H1 (cell line): ENCODE measurements at regions not wholly inside any gene's neighbourhood (a gene's known extent, or its start where the extent isn't known, plus 50 kb on each side); places are given as distances from the start of the nearest gene placed in this dataset.

ENCODE experiments used
- CTBP2 ChIP-seq: IDR thresholded peaks from 2 replicates; pipeline ENCODE4 v1.7.0; 2011; ENCODE audit warnings: borderline replicate concordance, mild to moderate bottlenecking, moderate library complexity, mixed read lengths, low read length; ENCODE audit not compliant: insufficient read depth, insufficient read length

DNA sequence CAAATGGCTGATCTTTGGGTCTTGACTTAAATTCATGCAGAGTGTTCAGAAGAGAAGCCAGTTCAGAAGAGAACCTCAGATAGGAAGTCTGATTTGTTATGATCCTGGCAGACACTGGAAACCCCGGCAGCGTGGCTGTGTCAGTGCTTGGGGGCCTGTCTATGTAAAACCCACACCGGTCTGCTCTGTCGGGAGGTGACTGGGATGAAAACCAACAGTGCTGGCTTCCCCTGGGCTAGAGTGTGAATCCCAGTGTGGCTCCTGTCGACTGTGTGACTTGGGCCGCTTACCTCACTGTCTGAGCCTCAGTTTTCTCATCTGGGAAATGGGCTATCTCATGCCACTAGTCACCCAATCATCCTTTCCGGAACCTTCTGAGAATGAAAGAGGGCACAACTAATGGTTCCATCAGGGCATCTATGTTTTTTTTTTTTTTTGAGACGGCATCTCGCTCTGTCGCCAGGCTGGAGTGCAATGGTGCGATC, 92.4 kb downstream of the FOXL1 start (continued):
- TF ChIP-seq CTBP2 = no peak
- TF ChIP-seq, all 59 proteins: peak for 0
